GM12874 (cell line): ENCODE measurements at regions not wholly inside any gene's neighbourhood (a gene's known extent, or its start where the extent isn't known, plus 50 kb on each side); places are given as distances from the start of the nearest gene placed in this dataset.

ENCODE experiments used
- CTCF ChIP-seq: IDR thresholded peaks from 2 replicates; pipeline ENCODE4 v1.5.1; 2011; ENCODE audit warnings: low read depth, mild to moderate bottlenecking, control low read depth, low read length, moderate library complexity; ENCODE audit not compliant: insufficient read depth

GRCh38 chrX:77076896-77077295 lies 370.3 kb upstream of the FGF16 start:
- no peak for TF ChIP-seq CTCF

GRCh38 chrX:77085372-77085771 lies 361.8 kb upstream of the FGF16 start:
- TF ChIP-seq CTCF: no peak

GRCh38 chrX:77087529-77088169 lies 359.5 kb upstream of the FGF16 start:
- TF ChIP-seq CTCF: no peak

DNA sequence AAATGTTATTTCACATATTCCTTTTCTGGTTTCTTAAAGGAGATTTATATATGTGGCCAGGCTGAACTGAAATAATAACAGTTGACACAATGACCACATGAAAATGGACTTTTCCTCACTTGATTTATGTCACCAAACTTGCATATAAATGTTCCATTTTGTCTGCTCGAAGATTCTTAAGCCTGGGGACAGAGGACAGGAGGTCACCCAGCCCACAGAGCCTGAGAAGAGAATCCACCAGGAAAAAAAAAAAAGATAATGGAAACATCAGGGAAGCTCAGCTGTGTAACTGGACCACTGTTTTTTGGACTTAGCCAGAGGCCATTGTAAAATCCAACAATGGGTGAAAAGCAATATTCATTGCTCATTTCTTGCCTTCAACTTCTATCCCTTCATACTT lies 359.0 kb upstream of the FGF16 start:
- no peak for TF ChIP-seq CTCF

DNA sequence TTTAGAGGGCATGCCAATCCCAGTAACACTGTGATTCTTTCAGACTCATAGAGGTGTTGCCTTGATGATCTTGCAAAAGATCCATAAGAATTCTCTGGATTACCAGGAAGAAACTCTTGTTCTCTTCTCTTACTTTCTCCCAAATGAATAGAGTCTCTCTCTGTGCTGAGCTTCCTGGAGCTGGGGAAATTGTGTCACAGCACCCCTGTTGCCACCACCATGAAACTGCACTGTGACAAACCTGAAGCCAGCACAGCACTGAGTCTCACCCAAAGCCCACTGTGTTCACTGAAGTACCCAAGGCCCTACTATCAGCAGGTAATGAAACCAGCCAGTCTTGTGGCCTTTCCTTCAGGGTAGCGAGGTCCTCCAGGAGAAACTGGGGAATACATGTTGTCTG lies 332.7 kb upstream of the FGF16 start:
- TF ChIP-seq CTCF: no peak

- TF ChIP-seq CTCF: no peak
Measured at GRCh38 chrX:77118686-77119085, 328.5 kb upstream of the FGF16 start.

GRCh38 chrX:77119706-77120105 lies 327.5 kb upstream of the FGF16 start:
- TF ChIP-seq CTCF: no peak
